ENCODE measurements at regions not wholly inside any gene's neighbourhood (a gene's known extent, or its start where the extent isn't known, plus 50 kb on each side); places are given as distances from the start of the nearest gene placed in this dataset.

- TF ChIP-seq EZH2 (IDR thresholded peaks at IDR 0.05; ENCODE audit: low read depth), result no peak
- no peak for TF ChIP-seq CTCF (conservative IDR thresholded peaks at IDR 0.05)
These were observed 202.4 kb downstream of the BARX2 start for GRCh38 chr11:129578006-129578405.
